ENCODE measurements at regions not wholly inside any gene's neighbourhood (a gene's known extent, or its start where the extent isn't known, plus 50 kb on each side); places are given as distances from the start of the nearest gene placed in this dataset.

DNA sequence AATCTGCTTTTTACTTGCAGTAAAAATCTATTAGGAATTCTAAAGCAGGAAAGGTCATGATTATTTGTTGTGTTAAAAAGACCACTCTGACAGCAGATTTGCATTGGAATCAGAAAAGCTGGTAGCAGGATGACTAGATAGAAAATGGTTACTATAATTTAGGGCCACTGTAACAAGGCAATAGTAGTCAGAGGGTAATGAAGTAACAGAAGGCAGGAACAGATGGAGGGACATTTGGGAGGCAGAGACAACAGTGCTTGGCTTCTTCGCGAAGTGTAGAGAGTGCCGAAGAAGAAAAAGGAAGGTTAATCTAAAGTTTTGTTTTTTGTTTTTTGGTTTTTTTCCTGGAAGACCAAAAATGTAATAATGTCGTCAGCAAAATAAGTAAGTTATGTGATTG lies 129.8 kb upstream of the SLC5A12 start (continued):
- no peak for TF ChIP-seq NRF1 (conservative IDR thresholded peaks at IDR 0.05 in 1 of 2, IDR thresholded peaks at IDR 0.05 in 1 of 2)
- TF ChIP-seq DIDO1 (tag; IDR thresholded peaks at IDR 0.05; ENCODE audit: low read depth), result no peak
- TF ChIP-seq, protein P1, sequence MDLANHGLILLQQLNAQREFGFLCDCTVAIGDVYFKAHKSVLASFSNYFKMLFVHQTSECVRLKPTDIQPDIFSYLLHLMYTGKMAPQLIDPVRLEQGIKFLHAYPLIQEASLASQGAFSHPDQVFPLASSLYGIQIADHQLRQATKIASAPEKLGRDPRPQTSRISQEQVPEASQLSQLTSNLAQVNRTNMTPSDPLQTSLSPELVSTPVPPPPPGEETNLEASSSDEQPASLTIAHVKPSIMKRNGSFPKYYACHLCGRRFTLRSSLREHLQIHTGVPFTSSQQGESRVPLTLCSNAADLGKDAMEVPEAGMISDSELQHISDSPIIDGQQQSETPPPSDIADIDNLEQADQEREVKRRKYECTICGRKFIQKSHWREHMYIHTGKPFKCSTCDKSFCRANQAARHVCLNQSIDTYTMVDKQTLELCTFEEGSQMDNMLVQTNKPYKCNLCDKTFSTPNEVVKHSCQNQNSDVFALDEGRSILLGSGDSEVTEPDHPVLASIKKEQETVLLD (IDR thresholded peaks at IDR 0.05), result no peak
- TF ChIP-seq NFIX (CRISPR knock-in tag; IDR thresholded peaks at IDR 0.05; ENCODE audit: low read depth), result no peak

DNA sequence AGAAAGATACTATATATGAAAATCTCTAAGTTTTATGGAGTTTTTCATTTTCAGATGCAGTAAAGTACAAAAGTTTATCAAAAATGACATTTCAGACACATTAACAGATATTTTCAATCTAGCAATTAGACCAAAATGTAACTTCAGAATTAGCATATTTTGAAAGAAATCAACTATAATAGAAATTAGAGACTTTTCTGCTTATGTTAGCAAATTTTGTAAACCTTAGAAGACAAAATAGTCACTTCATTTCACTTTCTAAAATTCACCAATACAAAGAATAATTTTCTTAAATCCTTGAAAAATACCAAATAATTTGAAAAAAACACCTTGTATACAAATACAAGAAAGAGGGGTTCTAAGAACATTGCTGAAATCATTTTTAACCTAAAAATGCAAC lies 135.8 kb upstream of the FIBIN start:
- Histone ChIP-seq H3K27ac (ENCODE audit: extremely low read depth, low read depth, low read length) (no peak overlapping the region), H3K4me2 (ENCODE audit: insufficient read depth, low read length) (no peak overlapping the region), H3K9me3 (replicated peaks; ENCODE audit: control insufficient read depth, insufficient read depth, low read depth, low read length) (no peaks in the 10 kb centered on the region), H3K9me1 (ENCODE audit: control insufficient read depth, insufficient read depth, low read length) (no peaks in the 10 kb centered on the region), H3K4me3 (no peak overlapping the region), H2AFZ (ENCODE audit: low read depth, low read length) (no peak overlapping the region), H4K20me1 (replicated peaks; ENCODE audit: control insufficient read depth, insufficient read depth, low read length) (no peaks in the 10 kb centered on the region), H3K4me1 (replicated peaks in 1 of 2; ENCODE audit: control insufficient read depth in 2 of 2, insufficient read depth in 2 of 2, low read length in 2 of 2) (no peaks in the 10 kb centered on the region), H3K9ac (ENCODE audit: insufficient read depth in 1 of 2, low read depth in 2 of 2, low read length in 2 of 2) (no peak overlapping the region), H3K36me3 (ENCODE audit: control insufficient read depth, insufficient read depth, low read length) (no peaks in the 10 kb centered on the region), H3K27me3 (ENCODE audit: control insufficient read depth in 2 of 2, insufficient read depth in 2 of 2, low read length in 2 of 2) (no peaks in the 10 kb centered on the region), H3K79me2 (ENCODE audit: control insufficient read depth, insufficient read depth, low read length) (no peaks in the 10 kb centered on the region)
- in situ Hi-C loops (cut with MboI), result no loop called here
- no TSS peak for BruUV-seq (replicated peaks)
- no peak for DNase-seq (ENCODE audit: extremely low read depth in 1 of 4, low spot score in 3 of 4)
- ATAC-seq, result no peak
- no peak for FAIRE-seq
- TF ChIP-seq MAFK (IDR thresholded peaks at IDR 0.05; ENCODE audit: low read length) (peak; percentile 63), MAFF (IDR thresholded peaks at IDR 0.05; ENCODE audit: low read length) (peak; percentile 34; the same call in 1 of the 2 replicates), BRCA1 (IDR thresholded peaks at IDR 0.05) (no peak), BRCA1 (CRISPR knock-in tag; IDR thresholded peaks at IDR 0.05) (no peak), C11orf30 (IDR thresholded peaks at IDR 0.05; ENCODE audit: low read depth) (peak; percentile 23; the same call in 1 of the 2 replicates), COPS2 (conservative IDR thresholded peaks at IDR 0.05) (no peak), ZNF316 (IDR thresholded peaks at IDR 0.05) (peak; percentile 68)
- TF ChIP-seq, protein P2, sequence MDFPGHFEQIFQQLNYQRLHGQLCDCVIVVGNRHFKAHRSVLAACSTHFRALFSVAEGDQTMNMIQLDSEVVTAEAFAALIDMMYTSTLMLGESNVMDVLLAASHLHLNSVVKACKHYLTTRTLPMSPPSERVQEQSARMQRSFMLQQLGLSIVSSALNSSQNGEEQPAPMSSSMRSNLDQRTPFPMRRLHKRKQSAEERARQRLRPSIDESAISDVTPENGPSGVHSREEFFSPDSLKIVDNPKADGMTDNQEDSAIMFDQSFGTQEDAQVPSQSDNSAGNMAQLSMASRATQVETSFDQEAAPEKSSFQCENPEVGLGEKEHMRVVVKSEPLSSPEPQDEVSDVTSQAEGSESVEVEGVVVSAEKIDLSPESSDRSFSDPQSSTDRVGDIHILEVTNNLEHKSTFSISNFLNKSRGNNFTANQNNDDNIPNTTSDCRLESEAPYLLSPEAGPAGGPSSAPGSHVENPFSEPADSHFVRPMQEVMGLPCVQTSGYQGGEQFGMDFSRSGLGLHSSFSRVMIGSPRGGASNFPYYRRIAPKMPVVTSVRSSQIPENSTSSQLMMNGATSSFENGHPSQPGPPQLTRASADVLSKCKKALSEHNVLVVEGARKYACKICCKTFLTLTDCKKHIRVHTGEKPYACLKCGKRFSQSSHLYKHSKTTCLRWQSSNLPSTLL (IDR thresholded peaks at IDR 0.05), result no peak
- POLR2A ChIA-PET, result no interaction called here
- CTCF ChIA-PET (ENCODE audit: low intra/inter-chr PET ratio), result no interaction called here
- intact Hi-C loops (cut with micrococcal nuclease), result no loop called here

Data from K562 (cell line).